Ammon's horn (tissue), 1 donor: ENCODE measurements at regions not wholly inside any gene's neighbourhood (a gene's known extent, or its start where the extent isn't known, plus 50 kb on each side); places are given as distances from the start of the nearest gene placed in this dataset.
A peak's percentile ranks its signal among the peaks of the same experiment; 100 is the strongest.

Source experiments
- DNase-seq: peaks from one replicate; pipeline ENCODE4 v3.0.0-alpha.2; 2016; ENCODE audit warnings: low spot score

DNA sequence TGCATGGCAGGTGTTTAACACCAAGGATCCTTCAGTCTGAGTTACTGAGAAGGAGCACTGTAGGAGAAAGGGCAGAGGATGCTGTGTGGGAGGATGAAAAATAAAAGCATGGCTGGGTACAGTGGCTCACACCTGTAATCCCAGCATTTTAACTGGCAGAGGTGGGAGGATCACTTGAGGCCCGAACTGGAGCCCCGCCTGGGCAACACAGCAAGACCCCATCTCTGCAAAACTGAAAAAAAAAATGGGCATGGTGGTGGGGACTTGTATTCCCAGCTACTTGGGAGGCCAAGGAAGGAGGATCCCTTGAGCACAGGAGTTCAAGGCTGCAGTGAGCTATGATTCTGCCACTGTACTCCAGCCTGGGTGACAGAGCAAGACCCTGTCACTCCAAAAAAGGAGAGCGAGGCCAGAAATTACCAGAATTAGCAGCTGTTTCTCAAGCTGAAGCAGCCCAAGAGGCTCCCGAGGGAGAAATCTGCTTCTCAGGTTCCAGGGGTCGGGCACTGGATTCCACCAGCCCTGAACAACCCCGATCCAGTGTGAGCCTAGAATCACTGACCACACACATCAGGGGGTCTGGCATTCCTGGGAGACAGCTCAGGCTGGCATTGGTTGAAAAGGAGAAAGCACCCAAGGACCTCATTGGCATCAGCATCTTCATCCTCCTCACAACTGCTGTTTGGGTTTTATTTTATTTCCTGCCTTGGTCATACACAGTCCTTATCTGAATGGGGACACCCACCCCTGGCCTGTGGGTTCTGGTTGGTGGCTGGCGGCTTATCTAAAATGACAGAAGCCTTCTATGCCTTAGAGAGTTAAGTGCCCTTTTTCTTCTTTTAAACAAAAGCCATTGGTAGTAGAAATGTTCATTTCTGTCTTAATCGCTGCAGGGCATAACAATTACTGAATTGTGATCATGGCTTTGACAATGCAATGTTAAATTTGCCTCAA, 66.3 kb upstream of the TRIM2 start:
- no peak for DNase-seq

DNA sequence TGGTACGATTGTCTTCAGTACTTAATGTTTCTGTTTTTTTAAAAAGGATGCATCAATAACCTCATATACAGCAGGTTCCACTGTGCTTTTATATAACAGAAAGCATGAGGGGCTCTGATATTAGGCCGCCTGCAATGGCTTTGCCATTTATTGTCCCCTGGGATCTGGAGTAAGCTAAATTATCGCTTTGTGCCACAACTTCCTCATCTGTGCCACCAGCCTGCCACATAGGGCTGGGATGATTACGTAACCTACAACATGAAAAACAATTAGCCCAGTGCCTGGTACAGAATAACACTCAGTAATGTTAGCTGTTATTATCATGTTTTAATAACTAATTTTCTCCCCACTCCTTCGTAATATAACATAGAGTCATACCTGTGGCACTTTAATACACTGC, 65.5 kb upstream of the TRIM2 start:
- peak; percentile 91 for DNase-seq

DNA sequence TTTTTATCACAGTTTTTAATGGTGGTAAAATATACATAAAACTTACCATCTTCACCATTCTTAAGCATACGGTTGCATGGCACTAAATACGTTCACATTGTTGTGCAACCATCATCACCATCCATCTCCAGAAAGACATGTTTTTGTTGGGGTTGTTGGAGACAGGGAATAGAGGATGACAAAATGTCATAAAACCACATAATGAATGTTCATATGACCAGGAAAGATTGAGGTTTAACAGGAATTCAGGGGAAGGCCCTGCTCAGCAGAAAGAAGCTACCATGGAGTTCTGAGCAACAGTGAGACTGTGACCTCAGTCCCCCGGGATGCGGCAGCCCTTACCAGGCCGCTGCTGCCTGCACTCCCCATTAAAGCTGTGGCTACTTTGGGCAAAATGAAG, 63.9 kb upstream of the TRIM2 start:
- DNase-seq, result no peak

DNA sequence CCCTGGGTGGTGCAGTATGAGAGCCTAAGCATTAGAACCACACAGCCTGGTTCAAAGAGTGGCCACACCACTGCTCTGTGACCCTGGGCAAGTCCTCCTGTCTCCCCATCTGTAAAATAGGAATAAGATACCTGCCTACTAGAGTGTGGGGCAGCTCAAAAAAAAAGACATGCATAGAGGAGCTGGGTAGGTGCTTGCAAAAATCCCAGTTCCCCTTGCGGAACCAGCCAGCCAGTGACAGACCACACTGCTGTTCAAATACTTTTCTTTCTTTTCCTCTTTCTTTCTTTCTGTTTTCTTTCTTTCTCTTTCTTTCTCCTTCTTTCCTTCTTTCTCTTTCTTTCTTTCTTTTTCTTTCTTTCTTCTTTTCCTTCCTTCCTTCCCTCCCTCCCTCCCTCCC, 63.0 kb upstream of the TRIM2 start:
- DNase-seq, result no peak

DNA sequence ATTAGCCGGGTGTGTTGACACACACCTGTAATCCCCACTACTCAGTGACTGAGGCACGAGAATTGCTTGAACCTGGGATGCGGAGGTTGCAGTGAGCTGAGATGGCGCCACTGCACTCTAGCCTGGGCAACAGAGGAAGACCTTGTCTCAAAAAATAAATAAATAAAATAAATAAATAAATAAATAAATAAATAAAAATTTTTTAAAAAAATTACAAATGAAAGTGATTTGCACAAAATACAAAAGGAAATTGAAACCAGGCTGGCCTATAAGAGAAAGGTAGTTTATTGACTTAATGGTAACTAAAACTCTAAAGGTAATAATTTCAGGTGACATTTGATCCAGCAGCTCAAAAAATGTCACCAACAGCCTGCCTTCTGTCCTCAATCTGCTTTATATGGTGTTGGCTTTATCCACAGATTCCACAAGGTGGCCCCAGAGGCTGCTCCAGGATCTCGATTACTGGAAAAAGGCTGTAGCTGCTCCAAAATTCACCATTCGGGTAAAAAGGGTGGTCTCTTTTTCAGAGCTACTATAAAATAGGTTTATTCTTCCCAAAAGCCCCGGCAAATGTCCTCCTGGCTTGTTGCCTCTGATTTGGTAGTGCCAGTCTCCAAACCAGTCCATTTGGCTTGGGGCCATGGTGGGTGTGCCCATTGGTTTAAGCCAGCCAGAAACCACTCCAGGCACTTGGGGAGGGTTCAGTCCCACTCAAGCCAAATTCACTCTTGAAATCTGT, 61.4 kb upstream of the TRIM2 start:
- DNase-seq, result peak; percentile 87

DNA sequence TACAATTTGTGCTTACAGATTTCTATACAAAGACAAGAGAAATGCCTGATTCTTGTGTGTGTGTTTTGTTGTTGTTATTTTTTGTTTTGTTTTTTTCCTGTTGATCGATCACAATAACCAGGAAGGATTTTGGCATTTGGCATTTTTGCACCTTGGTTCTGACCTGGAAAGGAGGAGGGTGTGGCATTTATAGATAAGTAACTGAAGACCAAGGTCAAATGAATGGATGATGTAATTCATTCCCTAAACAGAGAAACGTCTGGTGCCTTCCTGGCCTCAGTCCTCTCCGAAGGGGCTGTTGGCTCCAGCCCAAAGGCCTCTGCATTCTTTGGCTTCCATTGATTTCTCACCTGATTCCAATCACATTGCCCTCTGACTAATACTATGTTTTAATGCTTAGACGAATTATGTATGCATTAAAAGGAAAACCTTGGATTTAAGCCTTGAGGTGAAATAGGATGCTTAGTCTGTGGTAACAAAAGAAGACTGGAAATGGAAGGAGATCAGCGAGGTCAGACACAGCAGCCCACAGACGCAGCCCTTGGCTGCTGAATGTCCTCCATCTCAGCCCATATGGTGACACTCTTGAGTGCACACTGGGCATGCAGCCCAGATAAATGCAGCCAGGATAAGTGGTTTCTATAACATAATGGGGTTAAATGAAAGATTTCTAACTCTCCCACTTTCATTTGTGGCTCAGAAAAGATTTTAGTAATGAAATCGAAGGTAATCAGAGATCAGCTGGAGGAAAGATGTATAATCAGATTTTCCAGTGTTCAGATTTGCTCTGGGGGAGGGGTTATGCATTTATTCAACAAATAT, 60.5 kb upstream of the TRIM2 start:
- no peak for DNase-seq

DNA sequence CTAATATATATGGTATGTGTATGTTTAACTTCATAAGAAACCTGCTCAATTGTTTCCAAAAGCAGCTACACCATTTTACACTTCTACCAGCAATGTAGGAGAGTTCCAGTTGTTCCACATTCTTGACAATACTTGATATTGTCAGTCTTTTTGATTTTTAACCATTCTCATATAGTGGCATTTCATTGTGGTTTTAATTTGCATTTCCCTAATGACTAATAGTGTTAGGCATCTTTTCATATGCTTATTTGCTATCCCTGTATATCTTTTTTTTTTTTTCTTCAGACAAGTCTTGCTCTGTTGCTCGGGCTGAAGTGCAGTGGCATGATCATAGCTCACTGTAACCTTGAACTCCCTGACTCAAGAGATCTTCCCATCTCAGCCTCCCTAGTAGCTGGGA, 58.2 kb upstream of the TRIM2 start:
- no peak for DNase-seq

DNA sequence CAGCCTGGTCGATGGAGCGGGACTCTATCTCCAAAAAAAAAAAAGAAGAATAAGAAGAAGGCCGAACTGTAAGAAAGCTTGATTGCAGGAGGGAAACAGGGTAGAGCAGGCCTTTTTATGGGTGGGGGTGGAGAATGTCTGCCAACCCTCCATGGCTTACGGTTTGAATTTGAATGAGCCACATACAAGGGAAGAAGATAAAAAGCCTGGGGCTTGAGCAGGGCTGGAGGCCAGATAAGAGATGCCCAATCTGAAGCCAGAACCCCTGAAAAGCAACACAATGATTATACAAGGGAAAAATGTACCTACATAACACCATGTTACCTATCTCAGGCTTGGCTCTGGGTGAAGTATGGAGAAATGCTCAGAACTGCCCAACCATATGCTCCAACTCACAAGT, 57.3 kb upstream of the TRIM2 start:
- DNase-seq, result no peak

DNA sequence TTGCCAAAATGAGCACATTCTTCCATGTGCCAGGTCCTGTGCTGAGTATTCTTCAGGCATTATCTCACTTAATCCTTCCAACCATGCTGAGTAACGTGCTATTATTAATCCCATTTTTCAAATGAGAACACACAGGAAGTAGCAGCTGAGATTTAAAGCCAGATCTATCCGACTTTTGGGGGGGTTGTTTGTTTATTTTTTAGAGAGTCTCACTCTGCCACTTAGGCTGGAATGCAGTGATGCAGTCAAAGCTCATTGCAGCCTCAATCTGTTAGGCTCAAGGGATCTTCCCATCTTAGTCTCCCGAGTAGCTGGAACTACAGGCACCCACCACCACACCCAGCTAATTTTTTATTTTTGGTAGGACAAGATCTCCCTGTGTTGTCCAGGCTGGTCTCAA, 55.5 kb upstream of the TRIM2 start:
- no peak for DNase-seq

DNA sequence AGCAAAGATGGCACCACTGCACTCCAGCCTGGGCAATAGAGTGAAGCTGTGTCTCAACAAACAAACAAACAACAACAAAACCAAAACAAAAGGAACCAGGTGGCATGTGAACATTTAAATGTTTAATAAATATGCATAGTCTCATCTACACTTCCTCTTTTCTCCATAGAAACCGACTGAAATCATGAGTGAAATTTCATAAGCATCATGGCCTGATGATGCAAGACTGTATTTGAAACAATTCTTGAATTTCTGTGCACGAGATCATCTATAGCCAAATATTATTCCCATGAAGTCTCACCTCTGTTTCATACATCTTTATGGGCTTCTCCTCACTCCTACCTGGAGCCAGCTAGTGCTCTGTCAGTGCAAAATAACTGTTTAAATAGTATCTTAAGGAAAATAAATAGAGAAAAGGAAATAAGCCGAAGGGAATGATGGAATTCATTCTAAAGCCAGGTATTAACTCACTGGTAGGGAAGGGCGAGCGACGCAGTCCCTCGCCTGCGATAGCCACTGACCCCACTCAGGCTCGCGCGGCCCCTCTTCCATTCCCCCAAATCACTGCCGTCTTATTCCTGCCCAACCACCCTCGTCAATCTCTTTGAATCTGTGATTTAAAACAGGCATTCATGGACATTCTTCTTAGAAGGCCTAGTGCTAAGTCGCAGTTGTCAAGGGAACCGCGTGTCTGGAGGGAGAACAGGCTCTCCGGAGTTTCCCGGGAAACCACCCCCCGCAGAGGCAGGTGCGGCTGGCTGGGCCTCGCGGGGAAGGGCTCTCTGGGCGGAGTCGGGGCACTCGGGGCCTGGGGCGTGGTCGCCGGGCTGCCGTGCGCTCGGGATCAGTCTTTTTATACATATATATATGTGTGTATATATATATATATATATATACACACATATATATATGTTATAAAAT, 52.4 kb upstream of the TRIM2 start:
- DNase-seq, result peak; percentile 86

DNA sequence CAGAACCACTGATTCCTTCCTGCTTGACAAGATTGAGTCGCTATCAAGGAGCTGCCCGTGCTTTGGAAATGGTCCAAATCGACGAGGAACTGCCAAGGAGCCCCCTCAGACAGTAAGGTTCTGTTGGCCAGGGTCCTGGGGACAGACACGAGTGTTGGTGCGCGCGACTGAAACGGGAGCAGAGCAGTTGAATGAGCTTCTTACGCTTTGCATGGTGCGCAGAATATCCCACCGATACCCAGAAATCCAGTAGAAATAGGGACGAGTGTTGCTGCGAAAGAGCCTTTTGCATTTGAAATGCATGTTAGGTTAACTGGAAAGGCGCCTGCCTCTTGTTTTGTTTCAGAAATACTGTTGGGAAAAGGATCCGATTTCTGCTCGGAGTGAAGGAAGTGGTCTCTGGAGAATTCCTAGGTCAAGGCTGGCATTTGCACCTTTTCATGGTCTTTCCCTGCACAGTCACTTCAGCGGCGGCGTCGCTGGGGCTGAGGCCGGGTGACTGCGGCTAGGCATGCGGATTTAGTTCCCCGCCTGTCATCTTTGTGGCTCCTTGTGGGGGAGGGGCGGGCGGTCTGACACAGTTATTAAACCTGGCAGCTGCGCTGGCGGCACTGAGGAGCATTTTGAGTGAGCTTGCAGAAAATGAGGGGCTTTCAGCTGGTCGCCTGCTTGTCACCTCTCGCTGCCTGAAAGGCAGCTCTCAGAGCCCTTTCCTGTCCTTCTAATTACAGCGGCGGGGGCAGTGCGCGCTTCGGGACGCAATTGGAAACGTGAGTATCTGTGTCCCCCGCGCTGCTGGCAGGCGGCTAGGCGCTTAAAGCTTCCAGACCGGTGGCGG, 51.5 kb upstream of the TRIM2 start:
- peak; percentile 71 for DNase-seq

DNA sequence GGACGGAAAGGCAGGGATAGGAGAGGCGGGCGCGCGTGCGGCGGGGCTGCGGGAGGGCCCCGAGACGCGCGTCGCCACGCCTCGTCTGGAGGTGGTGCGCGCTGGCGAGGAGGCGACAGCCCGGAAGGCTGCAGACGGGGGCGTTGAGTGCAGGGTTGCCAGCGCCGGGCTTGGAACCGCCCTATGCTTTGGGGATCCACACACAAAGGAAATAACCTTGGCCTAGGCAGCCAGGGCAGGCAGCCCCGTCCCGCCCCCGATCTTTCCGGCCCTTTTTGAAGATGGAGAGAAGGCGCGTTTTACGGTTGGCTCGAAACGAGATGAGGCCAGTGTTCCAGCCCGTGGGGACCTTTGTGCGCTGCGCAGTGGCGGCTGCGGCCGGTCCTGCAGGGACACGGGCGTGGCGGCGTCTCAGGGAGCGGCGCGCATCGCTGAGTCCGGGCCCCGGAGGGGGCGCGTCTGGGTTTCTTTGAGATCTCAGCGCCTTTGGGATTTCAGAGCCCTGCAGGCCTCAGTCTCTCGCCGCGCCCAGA, 50.8 kb upstream of the TRIM2 start:
- peak; percentile 49 for DNase-seq

DNA sequence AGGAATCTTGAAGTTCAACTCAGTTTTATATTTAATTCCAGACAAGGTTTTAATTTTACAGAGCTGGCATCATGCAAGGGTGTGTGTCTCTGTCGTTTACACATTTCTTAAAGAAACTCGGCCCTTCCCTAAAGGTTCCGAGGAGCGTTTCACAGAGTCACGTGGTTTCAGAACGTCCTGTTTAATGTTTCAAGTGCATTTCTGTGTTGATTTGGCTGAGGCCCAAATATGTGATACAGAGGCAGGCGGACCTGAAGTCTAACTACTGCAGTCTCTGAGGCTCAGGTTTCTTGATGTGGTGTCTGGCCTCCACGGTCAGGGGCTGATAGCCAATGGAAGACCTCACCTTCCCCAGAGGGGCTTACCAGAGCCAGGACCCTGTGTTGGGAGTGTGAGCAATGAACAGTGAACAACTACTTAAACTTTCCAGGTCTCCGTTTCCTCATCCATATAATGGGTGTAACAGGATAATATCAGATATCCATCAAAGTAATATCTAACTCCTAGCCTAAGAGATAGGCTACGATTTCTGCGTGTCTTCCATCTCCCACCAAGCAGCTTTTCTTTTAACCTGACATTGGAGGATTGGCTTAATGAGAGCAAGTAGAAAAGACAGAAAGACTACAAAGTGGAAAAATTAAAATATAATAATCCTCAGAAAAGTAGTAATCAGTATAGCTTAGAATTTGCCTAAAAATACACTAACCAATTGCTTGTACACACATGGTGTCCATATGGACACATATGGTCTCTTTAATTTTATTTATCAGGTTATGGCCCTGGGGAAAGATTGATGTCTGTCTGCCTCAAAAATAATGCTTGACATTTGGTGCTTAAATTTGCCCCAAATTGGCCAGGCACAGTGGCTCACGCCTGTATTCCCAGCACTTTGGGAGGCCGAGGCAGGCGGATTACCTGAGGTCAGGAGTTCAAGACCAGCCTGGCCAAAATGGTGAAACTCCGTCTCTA, 50.0 kb upstream of the TRIM2 start:
- no peak for DNase-seq
